RWPE1 (cell line): ENCODE measurements at regions not wholly inside any gene's neighbourhood (a gene's known extent, or its start where the extent isn't known, plus 50 kb on each side); places are given as distances from the start of the nearest gene placed in this dataset.

Experiments
- CTCF ChIA-PET: fragments of 350-600 bp; sonication (Branson Sonifier 250); formaldehyde crosslinking; extraction: SDS; loops from one replicate; lab custom pipeline; 2021; lab: Yijun Ruan, JAX
- POLR2A ChIA-PET: fragments of 400-600 bp; formaldehyde crosslinking; extraction: SDS; loops from one replicate; lab custom pipeline; 2020; ENCODE audit warnings: antibody characterized with exemption; ENCODE audit not compliant: low non-redundant PET; lab: Yijun Ruan, JAX
- DNase-seq: peaks from one replicate; pipeline ENCODE4 v3.0.0; 2012; ENCODE audit warnings: low spot score
- H3K27ac ChIP-seq: fragments of 450-650 bp; 2 replicates; pipeline ENCODE4 v1.5.1; 2017
- TF ChIP-seq, protein P1 (sequence below): fragments of 450-650 bp; conservative IDR thresholded peaks from 2 replicates; pipeline ENCODE4 v1.5.1; 2017; ENCODE audit warnings: low read depth, mild to moderate bottlenecking

DNA sequence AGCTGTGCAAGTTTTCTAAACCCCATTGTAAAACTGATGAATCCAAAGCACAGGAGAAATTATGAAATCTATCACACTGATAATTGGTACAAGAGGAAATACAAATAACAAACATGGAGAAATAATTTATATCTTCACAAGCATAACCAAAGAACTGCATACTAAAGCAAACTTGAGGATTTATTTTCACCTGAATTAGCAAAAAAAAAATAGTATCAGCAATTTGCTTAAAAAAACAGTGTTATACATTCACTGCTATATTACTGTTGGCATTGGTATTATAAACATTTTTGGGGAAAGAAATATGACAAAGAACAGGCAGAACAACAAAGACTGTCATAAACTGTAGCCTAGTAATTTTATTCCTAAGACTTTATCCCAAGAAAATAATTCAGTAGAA, 230.8 kb upstream of the NRP1 start:
- TF ChIP-seq, protein P1, sequence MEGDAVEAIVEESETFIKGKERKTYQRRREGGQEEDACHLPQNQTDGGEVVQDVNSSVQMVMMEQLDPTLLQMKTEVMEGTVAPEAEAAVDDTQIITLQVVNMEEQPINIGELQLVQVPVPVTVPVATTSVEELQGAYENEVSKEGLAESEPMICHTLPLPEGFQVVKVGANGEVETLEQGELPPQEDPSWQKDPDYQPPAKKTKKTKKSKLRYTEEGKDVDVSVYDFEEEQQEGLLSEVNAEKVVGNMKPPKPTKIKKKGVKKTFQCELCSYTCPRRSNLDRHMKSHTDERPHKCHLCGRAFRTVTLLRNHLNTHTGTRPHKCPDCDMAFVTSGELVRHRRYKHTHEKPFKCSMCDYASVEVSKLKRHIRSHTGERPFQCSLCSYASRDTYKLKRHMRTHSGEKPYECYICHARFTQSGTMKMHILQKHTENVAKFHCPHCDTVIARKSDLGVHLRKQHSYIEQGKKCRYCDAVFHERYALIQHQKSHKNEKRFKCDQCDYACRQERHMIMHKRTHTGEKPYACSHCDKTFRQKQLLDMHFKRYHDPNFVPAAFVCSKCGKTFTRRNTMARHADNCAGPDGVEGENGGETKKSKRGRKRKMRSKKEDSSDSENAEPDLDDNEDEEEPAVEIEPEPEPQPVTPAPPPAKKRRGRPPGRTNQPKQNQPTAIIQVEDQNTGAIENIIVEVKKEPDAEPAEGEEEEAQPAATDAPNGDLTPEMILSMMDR, result no peak
- no peak for DNase-seq
- no peak overlapping the region for H3K27ac ChIP-seq
- ChIA-PET POLR2A (no interaction called here), CTCF (no interaction called here)

DNA sequence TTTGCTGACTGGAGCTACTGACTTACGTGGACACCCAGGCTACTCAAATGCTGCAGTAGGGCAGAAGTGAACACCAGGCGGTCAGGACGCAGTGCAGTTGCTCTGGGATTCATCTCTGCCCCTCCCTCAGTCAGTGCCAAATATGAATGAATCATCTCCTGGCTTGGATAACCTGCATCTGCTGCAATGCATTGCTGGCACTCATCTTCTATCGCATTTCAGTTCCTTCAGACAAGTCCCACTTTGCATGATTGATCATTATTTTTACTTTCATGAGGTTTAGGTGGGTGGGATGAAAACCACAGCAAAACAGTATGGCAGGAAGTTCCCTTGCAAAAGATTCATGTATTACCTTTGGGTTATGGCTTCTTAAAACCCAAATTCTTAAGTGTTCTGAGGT, 224.6 kb upstream of the NRP1 start:
- peak; percentile 84 for DNase-seq
- no peak overlapping the region; the same call in 1 of the 2 replicates for H3K27ac ChIP-seq
- ChIA-PET CTCF (no interaction called here), POLR2A (no interaction called here)
- TF ChIP-seq, protein P1, result no peak

DNA sequence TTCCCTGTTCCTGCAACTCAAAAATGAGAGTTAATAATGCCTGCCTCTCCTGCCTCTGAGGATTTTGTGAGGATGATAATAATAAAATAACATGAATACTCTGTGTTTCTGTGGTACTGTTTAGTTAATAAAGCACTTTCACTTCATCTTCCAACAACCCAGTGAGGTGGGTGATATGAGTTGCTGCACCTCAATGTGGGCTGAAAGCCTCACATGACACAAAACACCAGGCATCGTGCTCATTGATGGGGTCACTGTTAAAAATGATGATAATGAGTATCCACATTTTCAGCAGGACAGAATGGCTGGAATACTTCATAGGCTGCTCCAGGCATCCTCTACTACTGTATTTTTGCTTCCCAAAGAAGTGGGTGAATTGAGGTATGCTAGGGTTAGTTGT, 222.8 kb upstream of the NRP1 start:
- TF ChIP-seq, protein P1, result no peak
- CTCF ChIA-PET, result no interaction called here
- no peak for DNase-seq
- no peak overlapping the region for H3K27ac ChIP-seq
- POLR2A ChIA-PET, result no interaction called here

- CTCF ChIA-PET, result no interaction called here
- H3K27ac ChIP-seq, result no peak overlapping the region
- DNase-seq, result no peak
- POLR2A ChIA-PET, result no interaction called here
- TF ChIP-seq, protein P1, result no peak
Observed at GRCh38 chr10:33556620-33557019, 222.2 kb upstream of the NRP1 start.

GRCh38 chr10:33556103-33556502, 221.6 kb upstream of the NRP1 start:
- TF ChIP-seq, protein P1, result no peak
- ChIA-PET POLR2A (no interaction called here), CTCF (no interaction called here)
- DNase-seq, result no peak
- no peak overlapping the region for H3K27ac ChIP-seq

DNA sequence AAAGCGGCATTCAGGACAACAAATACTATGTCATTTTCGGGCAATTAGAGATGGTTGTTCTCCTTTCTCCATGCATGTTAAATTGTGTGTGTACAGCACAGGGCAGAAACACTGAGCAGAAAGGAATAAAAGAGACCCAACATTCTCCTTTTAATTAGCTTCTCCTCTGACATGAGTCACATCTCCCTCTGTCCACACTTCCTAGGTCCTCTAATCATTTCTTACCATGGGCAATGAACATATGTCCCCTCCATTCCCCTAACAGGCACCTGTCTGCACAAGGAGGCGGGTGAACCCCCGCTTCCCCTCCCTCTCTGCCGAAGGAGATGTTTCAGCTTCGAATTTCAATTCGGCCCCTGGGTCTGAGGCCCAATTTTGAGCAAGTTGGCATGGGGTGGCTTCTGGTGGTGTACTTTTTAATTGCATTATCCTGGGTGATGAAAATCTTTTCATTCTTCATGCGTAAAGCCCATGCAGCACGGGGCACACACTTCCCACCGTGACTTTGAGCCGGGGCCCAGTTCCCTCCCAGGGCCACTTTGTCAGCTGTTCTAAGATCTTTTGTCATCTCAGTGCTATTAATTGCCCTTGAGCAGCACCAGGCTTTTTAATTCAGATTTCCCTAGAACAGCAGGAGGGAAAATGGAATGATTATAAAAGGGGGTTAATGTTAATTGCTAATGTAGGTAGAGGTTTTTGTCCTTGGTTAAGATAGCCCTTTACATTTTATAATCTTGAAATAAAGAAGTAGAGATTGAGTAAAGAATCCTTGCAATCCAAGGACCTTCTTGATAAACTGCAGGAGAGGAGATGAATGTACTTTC, 219.5 kb upstream of the NRP1 start:
- TF ChIP-seq, protein P1, result no peak
- CTCF ChIA-PET, result interaction anchor here (0.6 kb wide), 1 partner anchor 10 kb away, joined by 3 read pairs; no protein-coding TSS in a partner anchor
- DNase-seq, result no peak
- POLR2A ChIA-PET, result no interaction called here
- H3K27ac ChIP-seq, result no peak overlapping the region
